Adrenal gland (tissue), 5 donors: ENCODE measurements at regions not wholly inside any gene's neighbourhood (a gene's known extent, or its start where the extent isn't known, plus 50 kb on each side); places are given as distances from the start of the nearest gene placed in this dataset.

Source experiments
- POLR2A ChIP-seq, 2 donors: fragments of 450-650 bp; IDR thresholded peaks; one replicate each; pipeline ENCODE4 v1.6.1; 2017; ENCODE audit warnings: antibody characterized with exemption in 2 of 2, mild to moderate bottlenecking in 2 of 2, moderate library complexity in 1 of 2
- TF ChIP-seq, protein P1 (sequence below), 6 experiments: fragments of 450-650 bp in 4 of 6; fragments of 200-600 bp in 2 of 6; sonication (generic) in 1 of 6; IDR thresholded peaks; 1 replicate in 5 of 6; 2 replicates in 1 of 6; pipeline versions ENCODE4 v1.5.1 to v1.8.0; 2016 to 2021; ENCODE audit warnings: antibody characterized with exemption in 6 of 6, mild to moderate bottlenecking in 2 of 6, moderate library complexity in 1 of 6
- donor health status: DM: no; HTN: no; CAD: no.

DNA sequence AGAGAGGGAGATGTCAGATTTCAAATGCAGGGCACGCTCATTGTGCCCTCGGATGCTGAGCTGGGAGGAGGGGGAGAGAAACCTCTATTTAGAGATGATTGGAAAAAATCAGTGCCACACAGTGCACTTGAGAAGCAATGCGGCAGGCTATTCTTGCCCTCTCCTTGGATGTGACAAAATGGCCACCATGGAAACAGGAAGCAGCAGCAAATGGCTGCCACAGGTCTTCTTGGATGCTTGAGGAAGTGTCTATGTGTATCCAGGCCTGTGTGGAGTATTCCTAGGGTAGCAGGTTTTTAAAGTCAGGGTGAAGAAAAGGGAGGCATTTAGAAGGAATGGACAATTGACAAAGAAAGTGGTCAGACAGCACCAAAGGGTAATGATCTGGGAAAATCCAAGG lies 340.1 kb upstream of the ZFHX3 start:
- TF ChIP-seq, protein P1, sequence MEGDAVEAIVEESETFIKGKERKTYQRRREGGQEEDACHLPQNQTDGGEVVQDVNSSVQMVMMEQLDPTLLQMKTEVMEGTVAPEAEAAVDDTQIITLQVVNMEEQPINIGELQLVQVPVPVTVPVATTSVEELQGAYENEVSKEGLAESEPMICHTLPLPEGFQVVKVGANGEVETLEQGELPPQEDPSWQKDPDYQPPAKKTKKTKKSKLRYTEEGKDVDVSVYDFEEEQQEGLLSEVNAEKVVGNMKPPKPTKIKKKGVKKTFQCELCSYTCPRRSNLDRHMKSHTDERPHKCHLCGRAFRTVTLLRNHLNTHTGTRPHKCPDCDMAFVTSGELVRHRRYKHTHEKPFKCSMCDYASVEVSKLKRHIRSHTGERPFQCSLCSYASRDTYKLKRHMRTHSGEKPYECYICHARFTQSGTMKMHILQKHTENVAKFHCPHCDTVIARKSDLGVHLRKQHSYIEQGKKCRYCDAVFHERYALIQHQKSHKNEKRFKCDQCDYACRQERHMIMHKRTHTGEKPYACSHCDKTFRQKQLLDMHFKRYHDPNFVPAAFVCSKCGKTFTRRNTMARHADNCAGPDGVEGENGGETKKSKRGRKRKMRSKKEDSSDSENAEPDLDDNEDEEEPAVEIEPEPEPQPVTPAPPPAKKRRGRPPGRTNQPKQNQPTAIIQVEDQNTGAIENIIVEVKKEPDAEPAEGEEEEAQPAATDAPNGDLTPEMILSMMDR (IDR thresholded peaks at IDR 0.05): no peak
- TF ChIP-seq POLR2A (IDR thresholded peaks at IDR 0.05): no peak
